ENCODE measurements at regions not wholly inside any gene's neighbourhood (a gene's known extent, or its start where the extent isn't known, plus 50 kb on each side); places are given as distances from the start of the nearest gene placed in this dataset.

DNA sequence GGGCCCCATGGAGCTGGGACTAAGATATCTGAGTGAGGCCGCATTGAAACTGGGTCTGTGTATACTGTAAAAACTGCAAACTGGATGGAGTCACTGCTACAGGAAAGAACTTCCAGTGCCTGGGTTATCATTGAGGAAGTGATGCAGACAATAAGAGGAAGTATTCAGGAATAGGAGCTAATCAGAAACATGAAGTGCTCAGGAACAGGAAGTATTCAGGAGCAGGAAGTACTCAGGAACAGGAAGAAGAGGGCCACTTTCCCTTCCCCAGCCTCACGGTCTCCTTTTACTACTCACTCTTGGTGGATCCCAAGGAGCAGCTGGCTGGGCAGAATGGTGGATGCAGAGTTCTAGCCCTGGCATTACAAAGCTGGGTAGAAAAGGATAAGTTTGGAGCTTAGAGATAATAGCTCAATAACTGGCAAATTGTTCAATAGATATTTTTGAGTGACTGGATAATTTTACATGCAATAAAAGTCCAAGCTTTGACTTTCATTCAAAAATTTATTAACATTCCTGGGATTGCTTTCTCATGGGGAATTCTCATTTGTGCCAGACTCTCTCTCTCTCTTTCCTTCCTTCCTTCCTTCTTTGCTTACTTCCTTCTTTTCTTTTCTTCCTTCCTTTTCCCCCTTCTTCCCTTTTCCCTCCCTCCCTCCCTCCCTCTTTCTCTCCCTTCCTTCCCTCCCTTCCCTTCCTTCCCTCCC lies 82.2 kb upstream of the PAX1 start:
- no peak for TF ChIP-seq BACH2 (CRISPR knock-in tag; IDR thresholded peaks at IDR 0.05; ENCODE audit: borderline replicate concordance)
- TF ChIP-seq, protein P1, sequence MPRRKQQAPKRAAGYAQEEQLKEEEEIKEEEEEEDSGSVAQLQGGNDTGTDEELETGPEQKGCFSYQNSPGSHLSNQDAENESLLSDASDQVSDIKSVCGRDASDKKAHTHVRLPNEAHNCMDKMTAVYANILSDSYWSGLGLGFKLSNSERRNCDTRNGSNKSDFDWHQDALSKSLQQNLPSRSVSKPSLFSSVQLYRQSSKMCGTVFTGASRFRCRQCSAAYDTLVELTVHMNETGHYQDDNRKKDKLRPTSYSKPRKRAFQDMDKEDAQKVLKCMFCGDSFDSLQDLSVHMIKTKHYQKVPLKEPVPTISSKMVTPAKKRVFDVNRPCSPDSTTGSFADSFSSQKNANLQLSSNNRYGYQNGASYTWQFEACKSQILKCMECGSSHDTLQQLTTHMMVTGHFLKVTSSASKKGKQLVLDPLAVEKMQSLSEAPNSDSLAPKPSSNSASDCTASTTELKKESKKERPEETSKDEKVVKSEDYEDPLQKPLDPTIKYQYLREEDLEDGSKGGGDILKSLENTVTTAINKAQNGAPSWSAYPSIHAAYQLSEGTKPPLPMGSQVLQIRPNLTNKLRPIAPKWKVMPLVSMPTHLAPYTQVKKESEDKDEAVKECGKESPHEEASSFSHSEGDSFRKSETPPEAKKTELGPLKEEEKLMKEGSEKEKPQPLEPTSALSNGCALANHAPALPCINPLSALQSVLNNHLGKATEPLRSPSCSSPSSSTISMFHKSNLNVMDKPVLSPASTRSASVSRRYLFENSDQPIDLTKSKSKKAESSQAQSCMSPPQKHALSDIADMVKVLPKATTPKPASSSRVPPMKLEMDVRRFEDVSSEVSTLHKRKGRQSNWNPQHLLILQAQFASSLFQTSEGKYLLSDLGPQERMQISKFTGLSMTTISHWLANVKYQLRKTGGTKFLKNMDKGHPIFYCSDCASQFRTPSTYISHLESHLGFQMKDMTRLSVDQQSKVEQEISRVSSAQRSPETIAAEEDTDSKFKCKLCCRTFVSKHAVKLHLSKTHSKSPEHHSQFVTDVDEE (CRISPR knock-in tag; IDR thresholded peaks at IDR 0.05): no peak
